Right cardiac atrium (tissue), 5 donors: ENCODE measurements at regions not wholly inside any gene's neighbourhood (a gene's known extent, or its start where the extent isn't known, plus 50 kb on each side); places are given as distances from the start of the nearest gene placed in this dataset.

ENCODE experiments used
- ATAC-seq, 2 donors: fragments of 200-7000 bp; cut with Tn5 transposase; one replicate each; pipeline versions ENCODE4 v1.8.0 to v1.9.1; 2020; ENCODE audit warnings: moderate library complexity in 2 of 2, mild to moderate bottlenecking in 1 of 2
- DNase-seq, 3 donors: peaks; one replicate each; pipeline ENCODE4 v3.0.0-alpha.2; 2020
- H3K27ac ChIP-seq: one replicate; pipeline ENCODE4 v1.5.1; 2013; ENCODE audit warnings: mild to moderate bottlenecking, low read length, control low read depth, moderate library complexity
- H3K27me3 ChIP-seq: one replicate; pipeline ENCODE4 v1.6.1; 2013; ENCODE audit not compliant: control insufficient read depth, insufficient read depth
- H3K4me1 ChIP-seq: one replicate; pipeline ENCODE4 v1.6.1; 2013; ENCODE audit warnings: low read length; ENCODE audit not compliant: control insufficient read depth, insufficient read depth
- H3K4me3 ChIP-seq: one replicate; pipeline ENCODE4 v1.5.1; 2013; ENCODE audit warnings: low read length, control low read depth
- H3K9me3 ChIP-seq: one replicate; pipeline ENCODE4 v1.6.1; 2013; ENCODE audit warnings: low read length; ENCODE audit not compliant: control insufficient read depth
- WGBS: extraction: QIAGEN DNeasy Blood & Tissue Kit; methylation state at CpG from one replicate; pipeline ENCODE4 v1.1.7; 2013; 5-methylcytosine and 5-hydroxymethylcytosine counted together
- intact Hi-C, 4 donors: fragments of 100-400 bp; cut with DNase I; formaldehyde crosslinking; loops; one replicate each; pipeline versions ENCODE4 v1.11.0 to v1.14.0; 2022 to 2023
- donor health status: healthy with polysubstance abuse.
- donor health status: DM: no; HTN: yes; CAD: no.
- donor health status: DM: no; HTN: no; CAD: no.
- donor health status: DM: no; HTN: yes; CAD: no; lungs with severe emphysema.
- donor health status: DM: yes; HTN: yes; CAD: no.

DNA sequence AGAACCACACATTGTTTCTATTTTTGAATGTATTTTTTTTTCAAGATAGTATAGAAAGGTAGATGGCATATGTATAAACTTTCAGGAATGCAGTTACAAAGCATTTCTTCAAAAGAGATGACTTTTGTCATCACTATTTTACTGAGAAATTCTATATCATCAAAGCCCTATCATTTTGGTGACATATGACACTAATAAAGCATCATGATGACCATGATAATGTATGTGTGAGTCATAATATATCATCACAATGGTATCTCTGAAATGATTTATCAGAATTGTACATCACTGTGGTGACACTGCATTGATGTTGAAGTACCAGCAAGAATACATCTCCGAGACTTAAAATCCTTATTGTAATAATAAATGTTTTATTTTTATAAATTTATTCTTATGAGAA lies 1740.8 kb downstream of the PCDH7 start:
- WGBS, result 80% methylated on average over 1 of the region's 1 CpG
- ATAC-seq (no peak), DNase-seq (no peak)
- no peak overlapping the region for H3K27ac ChIP-seq
- H3K4me1 ChIP-seq, result no peaks in the 10 kb centered on the region
- intact Hi-C loops, result no loop called here
- no peak overlapping the region for H3K4me3 ChIP-seq
- H3K9me3 ChIP-seq, result no peaks in the 10 kb centered on the region
- H3K27me3 ChIP-seq, result no peaks in the 10 kb centered on the region

DNA sequence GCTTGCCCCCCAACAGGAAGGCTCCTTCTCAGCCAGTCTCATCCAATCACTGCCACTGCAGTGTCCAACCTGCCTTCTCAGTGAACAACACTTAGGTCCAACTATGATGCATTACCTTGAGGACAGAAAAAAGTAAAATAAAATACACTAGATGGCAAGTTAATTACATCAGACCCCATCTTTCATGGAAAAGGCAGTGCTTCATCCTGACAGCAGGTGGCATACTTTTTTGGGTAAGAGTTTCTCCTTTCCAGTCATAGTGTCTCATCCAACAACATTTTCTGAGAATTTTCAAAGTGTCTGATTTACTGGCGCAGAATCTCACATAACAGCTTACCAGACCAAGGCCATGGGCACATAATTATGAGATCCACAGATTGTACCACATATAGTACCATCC lies 1742.8 kb downstream of the PCDH7 start:
- no peak for ATAC-seq
- H3K27me3 ChIP-seq, result no peaks in the 10 kb centered on the region
- no peak for DNase-seq
- intact Hi-C loops, result no loop called here
- H3K9me3 ChIP-seq, result no peaks in the 10 kb centered on the region
- no peaks in the 10 kb centered on the region for H3K4me1 ChIP-seq
- H3K4me3 ChIP-seq, result no peak overlapping the region
- 65% methylated on average over 1 of the region's 1 CpG for WGBS
- H3K27ac ChIP-seq, result no peak overlapping the region

DNA sequence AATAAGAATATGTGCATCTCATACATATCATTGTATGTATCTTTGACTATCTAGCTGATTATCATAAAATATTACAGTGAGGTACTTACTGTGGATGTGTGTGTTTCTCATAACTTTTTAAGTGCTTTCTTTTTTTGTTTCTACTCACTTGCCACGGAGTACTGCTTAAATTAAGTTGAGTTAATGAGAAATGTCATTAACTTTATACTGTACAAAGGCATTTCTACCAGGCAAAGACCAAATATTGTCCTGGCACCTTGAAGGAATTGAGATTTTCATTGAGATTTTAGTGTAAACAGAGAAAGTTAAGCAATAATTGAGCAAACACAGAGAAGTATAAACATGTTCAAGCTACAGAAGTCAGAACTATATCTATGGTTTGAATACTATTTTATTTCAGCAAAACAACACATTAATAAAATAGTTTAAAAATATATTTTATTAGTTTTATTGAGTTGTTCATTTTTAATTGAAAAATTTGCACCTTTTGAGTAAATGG lies 1750.0 kb downstream of the PCDH7 start:
- intact Hi-C loops, result no loop called here
- H3K9me3 ChIP-seq, result no peaks in the 10 kb centered on the region
- DNase-seq, result no peak
- 58% methylated on average over 1 of the region's 1 CpG for WGBS
- no peaks in the 10 kb centered on the region for H3K27me3 ChIP-seq
- no peak overlapping the region for H3K27ac ChIP-seq
- no peak overlapping the region for H3K4me3 ChIP-seq
- no peak for ATAC-seq
- no peaks in the 10 kb centered on the region for H3K4me1 ChIP-seq

DNA sequence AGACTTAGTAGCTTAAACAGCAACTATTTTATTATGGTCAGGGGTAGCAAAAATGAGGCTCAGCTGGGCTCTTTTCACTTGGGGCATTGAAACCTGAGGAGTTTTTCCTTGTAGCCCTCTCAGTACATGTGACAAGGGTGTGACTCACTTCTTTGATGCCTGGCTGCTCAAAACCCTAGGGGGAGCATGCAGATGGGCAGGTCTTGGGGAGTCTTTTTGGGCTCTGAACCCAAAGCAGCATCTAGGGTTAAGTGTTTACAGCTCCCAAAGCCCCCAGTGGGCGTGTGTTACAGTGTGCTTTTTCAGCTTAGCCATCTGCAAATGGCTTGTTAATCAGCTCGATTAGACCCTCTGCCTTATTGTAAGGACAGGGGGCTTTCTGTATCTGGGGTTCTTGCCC lies 1752.7 kb downstream of the PCDH7 start:
- H3K27ac ChIP-seq, result no peak overlapping the region
- ATAC-seq, result no peak
- H3K27me3 ChIP-seq, result no peaks in the 10 kb centered on the region
- H3K4me1 ChIP-seq, result no peaks in the 10 kb centered on the region
- DNase-seq, result no peak
- intact Hi-C loops, result no loop called here
- WGBS, result 48% methylated on average over 2 of the region's 2 CpGs
- H3K9me3 ChIP-seq, result no peaks in the 10 kb centered on the region
- H3K4me3 ChIP-seq, result no peak overlapping the region

DNA sequence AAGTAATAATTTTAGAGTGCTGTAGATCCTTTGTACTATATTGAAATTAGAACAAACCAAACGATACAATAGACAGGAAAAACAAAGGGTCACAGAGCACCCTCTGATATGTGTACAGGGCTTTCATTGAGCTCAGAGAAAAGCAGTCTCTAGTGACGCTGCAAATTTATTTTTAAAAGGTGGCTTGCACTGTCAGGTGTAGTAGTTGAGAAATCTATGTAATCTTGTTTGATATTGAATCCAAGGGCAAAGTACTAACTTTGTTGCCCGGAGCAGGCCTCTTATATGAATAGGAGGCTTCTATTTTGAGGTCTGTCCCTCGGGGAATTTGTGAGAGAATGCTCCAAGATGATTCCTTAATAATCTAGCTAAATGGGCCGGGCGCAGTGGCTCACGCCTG lies 1755.5 kb downstream of the PCDH7 start:
- Histone ChIP-seq H3K4me3 (no peak overlapping the region), H3K27ac (no peak overlapping the region), H3K27me3 (no peaks in the 10 kb centered on the region), H3K9me3 (no peaks in the 10 kb centered on the region), H3K4me1 (no peaks in the 10 kb centered on the region)
- intact Hi-C loops, result no loop called here
- no peak for DNase-seq
- ATAC-seq, result no peak
- 80% methylated on average over 7 of the region's 7 CpGs for WGBS

DNA sequence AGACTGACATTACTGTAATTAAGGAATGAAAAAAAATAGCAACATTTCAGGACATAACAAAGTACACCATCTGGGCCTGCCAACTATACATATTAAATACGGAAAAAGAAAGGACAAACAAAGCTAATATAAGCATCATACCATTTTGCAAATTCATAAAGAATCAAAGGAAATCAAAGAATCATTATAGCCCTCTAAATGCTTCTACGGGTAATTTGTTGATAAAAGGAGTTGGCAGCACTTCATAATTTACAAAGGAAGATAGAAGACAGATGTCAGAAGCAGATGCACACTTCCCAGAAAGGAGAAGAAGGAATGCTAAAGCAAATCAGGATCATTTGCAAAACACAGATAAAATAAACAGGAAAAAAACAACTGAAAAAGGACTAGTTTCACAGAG lies 1757.3 kb downstream of the PCDH7 start:
- 43% methylated on average over 2 of the region's 2 CpGs for WGBS

DNA sequence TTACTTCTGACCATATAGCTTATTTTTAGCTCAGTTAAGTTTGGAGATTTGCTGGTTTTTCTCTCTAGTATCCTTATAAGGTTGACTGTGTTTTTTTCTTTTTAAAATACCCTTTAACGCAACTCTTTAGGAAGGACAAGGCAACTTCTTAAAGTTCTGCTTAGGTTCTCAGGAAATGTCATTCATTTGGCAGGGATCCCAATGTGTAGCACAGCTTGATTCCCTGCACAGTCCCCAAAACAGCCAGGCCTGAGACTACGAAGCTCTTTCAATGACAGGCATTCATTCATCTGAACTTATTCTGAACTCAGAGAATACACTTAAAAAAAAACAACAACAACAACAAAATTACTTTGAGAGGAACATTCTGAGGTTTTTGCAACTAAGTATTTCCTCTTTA lies 1765.8 kb downstream of the PCDH7 start:
- 26% methylated on average over 2 of the region's 2 CpGs for WGBS
- Histone ChIP-seq H3K4me3 (no peak overlapping the region), H3K9me3 (no peaks in the 10 kb centered on the region), H3K27ac (no peak overlapping the region), H3K27me3 (no peaks in the 10 kb centered on the region), H3K4me1 (no peaks in the 10 kb centered on the region)
- intact Hi-C loops, result no loop called here
- ATAC-seq (no peak), DNase-seq (no peak)

More for the DNA sequence above, 1757.3 kb downstream of the PCDH7 start:
- DNase-seq (no peak), ATAC-seq (no peak)
- Histone ChIP-seq H3K9me3 (no peaks in the 10 kb centered on the region), H3K4me3 (no peak overlapping the region), H3K27ac (no peak overlapping the region), H3K4me1 (no peaks in the 10 kb centered on the region), H3K27me3 (no peaks in the 10 kb centered on the region)
- intact Hi-C loops, result no loop called here

DNA sequence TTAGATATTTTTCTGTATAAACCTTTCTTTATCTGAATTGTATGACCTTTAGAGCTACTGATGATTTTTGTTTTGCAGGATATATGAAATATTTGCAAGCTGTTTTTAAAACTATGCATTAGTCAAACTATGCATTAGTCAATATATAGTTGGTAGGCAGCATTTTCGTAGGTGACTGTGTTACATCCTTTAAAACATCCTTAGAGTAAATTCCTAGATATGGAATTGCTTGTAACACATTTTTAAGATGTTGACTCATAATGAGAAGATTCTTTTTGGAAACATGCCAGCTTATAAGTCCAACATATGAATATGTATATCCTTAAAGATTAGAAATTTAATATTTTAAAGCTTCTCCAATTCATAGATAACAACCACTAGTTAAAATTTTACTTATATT lies 1768.5 kb downstream of the PCDH7 start:
- no peaks in the 10 kb centered on the region for H3K27me3 ChIP-seq
- no peaks in the 10 kb centered on the region for H3K9me3 ChIP-seq
- no peak overlapping the region for H3K4me3 ChIP-seq
- no peak for DNase-seq
- 63% methylated on average over 1 of the region's 1 CpG for WGBS
- H3K4me1 ChIP-seq, result no peaks in the 10 kb centered on the region
- H3K27ac ChIP-seq, result no peak overlapping the region
- intact Hi-C loops, result no loop called here
- no peak for ATAC-seq

DNA sequence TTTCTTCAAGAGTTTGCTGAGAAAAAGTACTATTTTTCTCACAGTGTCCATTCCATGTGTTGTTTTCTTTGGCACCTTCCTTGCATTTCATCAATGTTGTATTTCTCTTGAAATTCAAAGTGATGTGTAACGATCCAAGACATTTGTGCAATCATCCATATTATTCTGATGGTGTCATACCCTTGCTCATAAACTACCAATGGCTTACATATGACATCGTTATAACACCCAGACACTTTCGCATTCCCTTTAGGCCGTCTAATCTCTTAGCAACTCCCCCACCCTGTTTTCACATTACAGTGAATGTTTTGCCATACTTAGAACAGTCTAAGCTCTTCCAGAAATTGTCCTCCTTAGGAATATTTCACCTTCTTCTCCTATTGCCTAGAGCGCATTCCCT lies 1779.0 kb downstream of the PCDH7 start:
- Histone ChIP-seq H3K4me1 (no peaks in the 10 kb centered on the region), H3K27me3 (no peaks in the 10 kb centered on the region), H3K9me3 (no peaks in the 10 kb centered on the region), H3K27ac (no peak overlapping the region), H3K4me3 (no peak overlapping the region)
- 50% methylated on average over 5 of the region's 5 CpGs for WGBS
- intact Hi-C loops, result no loop called here
- peak in 1 of 2 donors; percentile 14 for ATAC-seq
- DNase-seq, result no peak

DNA sequence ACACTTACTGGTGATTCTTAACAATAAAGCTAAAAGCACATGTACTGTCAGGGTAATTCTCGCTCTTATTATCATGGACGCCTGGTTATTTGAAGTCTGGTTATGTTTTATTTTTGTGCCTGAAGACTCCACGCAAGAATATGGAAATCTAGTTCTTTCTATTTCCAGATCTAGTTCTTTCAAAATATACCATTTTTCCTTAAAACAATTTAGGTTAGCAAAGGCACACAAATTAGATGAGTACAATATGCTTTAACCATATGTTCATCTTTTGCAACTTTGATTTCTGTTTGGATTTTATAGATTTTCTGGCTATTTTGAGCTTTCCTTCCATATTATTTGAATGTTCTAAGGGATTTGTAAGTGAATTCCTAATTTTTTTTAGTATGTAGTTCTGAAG lies 1783.1 kb downstream of the PCDH7 start:
- no peak overlapping the region for H3K27ac ChIP-seq
- no peaks in the 10 kb centered on the region for H3K4me1 ChIP-seq
- intact Hi-C loops, result no loop called here
- WGBS, result 87% methylated on average over 3 of the region's 3 CpGs
- ATAC-seq, result no peak
- H3K27me3 ChIP-seq, result no peaks in the 10 kb centered on the region
- no peak overlapping the region for H3K4me3 ChIP-seq
- DNase-seq, result no peak
- H3K9me3 ChIP-seq, result no peaks in the 10 kb centered on the region

DNA sequence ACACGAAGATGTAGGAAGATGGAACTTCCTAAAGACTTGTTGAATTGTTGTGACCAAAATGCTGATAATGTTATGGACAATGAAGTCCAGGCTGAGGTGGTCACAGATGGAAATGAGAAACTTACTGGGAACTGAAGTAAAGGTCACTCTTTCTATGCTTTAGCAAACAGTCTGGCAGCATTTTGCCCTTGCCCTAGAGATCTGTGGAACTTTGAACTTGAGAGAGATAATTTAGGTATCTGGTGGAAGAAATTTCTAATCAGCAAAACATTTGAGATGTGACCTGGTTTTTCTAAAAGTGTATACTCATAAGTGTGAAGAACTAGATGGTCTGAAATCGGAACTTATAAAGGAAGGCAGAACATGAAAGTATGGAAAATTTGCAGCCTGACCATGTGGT lies 1785.9 kb downstream of the PCDH7 start:
- Histone ChIP-seq H3K4me1 (no peaks in the 10 kb centered on the region), H3K4me3 (no peak overlapping the region), H3K27me3 (no peaks in the 10 kb centered on the region), H3K27ac (no peak overlapping the region), H3K9me3 (no peaks in the 10 kb centered on the region)
- DNase-seq (no peak), ATAC-seq (no peak)
- intact Hi-C loops, result no loop called here
- 74% methylated on average over 2 of the region's 2 CpGs for WGBS

DNA sequence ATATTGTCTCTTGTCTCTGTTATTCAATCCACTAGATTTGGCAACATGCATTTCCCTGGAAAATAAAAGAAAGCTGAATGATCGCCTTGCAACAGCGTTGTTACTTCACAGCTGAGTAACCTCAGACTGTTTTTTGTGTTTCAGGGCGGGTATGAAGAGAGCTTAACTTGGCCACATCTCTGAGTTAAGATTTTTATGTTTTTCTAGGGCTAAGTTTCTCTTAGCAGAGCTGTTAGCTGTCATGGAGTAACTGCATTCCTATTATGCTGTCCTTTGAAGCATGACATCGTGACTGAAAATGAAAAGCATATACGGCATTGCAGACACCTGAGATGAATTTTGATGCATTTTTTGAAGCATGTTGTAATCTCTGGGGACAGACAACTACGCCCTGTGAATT lies 1798.9 kb downstream of the PCDH7 start:
- no peak for ATAC-seq
- no peak for DNase-seq
- WGBS, result 52% methylated on average over 6 of the region's 6 CpGs
- Histone ChIP-seq H3K4me3 (no peak overlapping the region), H3K27ac (no peak overlapping the region), H3K4me1 (no peaks in the 10 kb centered on the region), H3K27me3 (no peaks in the 10 kb centered on the region), H3K9me3 (no peaks in the 10 kb centered on the region)
- intact Hi-C loops, result no loop called here
